ENCODE measurements at regions not wholly inside any gene's neighbourhood (a gene's known extent, or its start where the extent isn't known, plus 50 kb on each side); places are given as distances from the start of the nearest gene placed in this dataset.

DNA sequence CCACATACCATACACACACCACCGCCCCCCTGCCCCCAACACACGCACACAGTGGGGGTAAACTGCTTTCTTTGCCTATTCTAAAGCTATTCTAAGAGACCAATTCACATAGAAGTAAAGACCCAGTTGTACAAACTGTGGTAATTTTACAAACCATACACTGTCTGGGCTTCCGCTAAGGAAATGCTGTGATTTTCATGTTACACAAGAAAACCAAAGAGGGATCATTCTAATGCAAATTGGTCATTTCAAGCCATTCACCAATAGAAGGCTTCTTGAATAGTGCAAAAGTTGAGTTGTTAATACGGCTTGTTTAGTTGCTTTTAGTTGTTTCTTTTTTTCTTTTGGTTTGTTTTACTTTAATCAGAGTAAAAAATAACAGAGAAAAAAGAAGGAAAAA lies 202.8 kb downstream of the EFNB2 start:
- H3K27me3 Mint-ChIP-seq (ENCODE audit: low read depth) = no peaks in the 10 kb centered on the region
- H3K36me3 Mint-ChIP-seq = no peaks in the 10 kb centered on the region
- no peak overlapping the region for H3K27ac Mint-ChIP-seq
- peaks cover 4% of the 10 kb centered on the region for H3K4me1 Mint-ChIP-seq
- no peak for DNase-seq (ENCODE audit: low spot score in 2 of 2, unreplicated experiment in 2 of 2)
- no peak overlapping the region for H3K4me3 Mint-ChIP-seq
- H3K9me3 Mint-ChIP-seq = peaks cover 5% of the 10 kb centered on the region
- no peak for TF ChIP-seq CTCF (IDR thresholded peaks at IDR 0.05; ENCODE audit: unreplicated experiment)

- no peaks in the 10 kb centered on the region for H3K9me3 Mint-ChIP-seq
- no peaks in the 10 kb centered on the region for H3K27me3 Mint-ChIP-seq (ENCODE audit: low read depth)
- H3K36me3 Mint-ChIP-seq = no peaks in the 10 kb centered on the region
These were observed 204.3 kb downstream of the EFNB2 start for GRCh38 chr13:106331116-106331515.

DNA sequence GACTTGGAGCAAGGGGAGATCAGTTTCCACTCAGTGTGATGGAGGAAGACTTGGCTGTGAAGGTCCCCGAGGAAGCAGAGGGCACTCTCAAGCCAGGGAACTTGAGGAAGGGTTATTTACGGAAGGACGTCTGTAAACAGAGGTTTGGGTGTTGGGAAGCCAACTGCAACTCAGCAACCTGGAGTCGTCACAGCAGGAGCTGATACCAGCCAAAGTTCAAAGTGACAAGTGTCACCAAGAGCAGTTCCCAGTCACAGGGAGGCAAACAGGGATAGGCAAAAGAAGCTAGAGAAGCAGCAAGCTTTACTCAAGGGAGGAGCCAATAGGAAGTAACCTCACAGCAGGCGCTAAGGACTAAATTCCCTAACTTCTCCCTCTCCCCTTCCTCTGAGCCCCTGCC lies 205.5 kb downstream of the EFNB2 start:
- Mint-ChIP-seq H3K27me3 (ENCODE audit: low read depth) (no peaks in the 10 kb centered on the region), H3K36me3 (no peaks in the 10 kb centered on the region), H3K9me3 (no peaks in the 10 kb centered on the region), H3K27ac (no peak overlapping the region), H3K4me1 (peaks cover 4% of the 10 kb centered on the region), H3K4me3 (no peak overlapping the region)
- no peak for DNase-seq (ENCODE audit: low spot score in 2 of 2, unreplicated experiment in 2 of 2)
- no peak for TF ChIP-seq CTCF (IDR thresholded peaks at IDR 0.05; ENCODE audit: unreplicated experiment)

More at GRCh38 chr13:106331116-106331515, 204.3 kb downstream of the EFNB2 start:
- no peak for TF ChIP-seq CTCF (IDR thresholded peaks at IDR 0.05; ENCODE audit: unreplicated experiment)
- H3K4me1 Mint-ChIP-seq = peaks cover 4% of the 10 kb centered on the region
- DNase-seq (ENCODE audit: low spot score in 2 of 2, unreplicated experiment in 2 of 2) = no peak
- no peak overlapping the region for H3K27ac Mint-ChIP-seq
- no peak overlapping the region for H3K4me3 Mint-ChIP-seq

GRCh38 chr13:106326751-106327150 lies 208.7 kb downstream of the EFNB2 start:
- Mint-ChIP-seq H3K9me3 (peaks cover 25% of the 10 kb centered on the region), H3K27ac (no peak overlapping the region), H3K36me3 (peaks cover 13% of the 10 kb centered on the region), H3K27me3 (ENCODE audit: low read depth) (no peaks in the 10 kb centered on the region), H3K4me3 (no peak overlapping the region), H3K4me1 (peaks cover under 1% of the 10 kb centered on the region)
- DNase-seq (ENCODE audit: low spot score in 2 of 2, unreplicated experiment in 2 of 2) = no peak
- no peak for TF ChIP-seq CTCF (IDR thresholded peaks at IDR 0.05; ENCODE audit: unreplicated experiment)

DNA sequence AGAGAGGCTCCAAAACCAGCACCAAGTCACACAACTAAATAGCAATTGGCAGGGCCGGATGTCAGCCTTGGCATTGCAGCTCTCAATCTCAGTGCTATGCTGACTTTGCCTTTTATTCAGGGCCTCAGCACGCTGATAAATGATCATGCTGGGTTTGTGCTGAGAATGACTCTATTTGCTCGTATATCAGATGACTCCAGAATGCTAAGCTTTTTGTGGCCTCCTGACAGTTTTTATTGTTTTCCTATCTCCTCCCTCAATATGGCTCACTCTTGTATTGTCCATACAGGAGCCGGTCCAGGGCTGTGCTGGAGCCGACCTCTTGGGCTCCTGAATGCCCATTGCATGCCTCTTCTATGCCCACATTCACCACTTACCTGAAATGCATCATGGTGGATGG lies 211.0 kb downstream of the EFNB2 start:
- Mint-ChIP-seq H3K9me3 (peaks cover 35% of the 10 kb centered on the region), H3K4me1 (no peaks in the 10 kb centered on the region), H3K36me3 (peaks cover 13% of the 10 kb centered on the region), H3K27me3 (ENCODE audit: low read depth) (no peaks in the 10 kb centered on the region), H3K27ac (no peak overlapping the region), H3K4me3 (no peak overlapping the region)
- TF ChIP-seq CTCF (IDR thresholded peaks at IDR 0.05; ENCODE audit: unreplicated experiment) = no peak
- no peak for DNase-seq (ENCODE audit: low spot score in 2 of 2, unreplicated experiment in 2 of 2)

DNA sequence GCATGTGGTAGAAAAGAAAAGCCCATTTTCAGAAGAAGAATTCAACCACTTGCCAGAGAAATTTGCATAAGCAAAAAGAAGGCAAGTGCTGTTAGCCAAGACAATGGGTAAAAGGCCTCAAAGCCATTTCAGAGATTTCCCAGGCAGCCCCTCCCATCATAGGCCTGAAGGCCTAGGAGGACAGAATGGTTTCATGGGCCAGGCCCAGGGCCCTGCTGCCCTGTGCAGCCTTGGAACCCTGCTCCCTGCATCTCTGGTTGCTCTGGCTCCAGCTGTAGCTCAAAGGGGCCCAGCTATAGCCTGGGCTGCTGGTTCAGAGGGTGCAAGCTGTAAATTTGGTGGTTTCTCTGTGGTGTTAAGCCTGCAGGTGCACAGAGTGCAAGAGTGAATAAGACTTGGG lies 212.8 kb downstream of the EFNB2 start:
- peaks cover 13% of the 10 kb centered on the region for H3K36me3 Mint-ChIP-seq
- TF ChIP-seq CTCF (IDR thresholded peaks at IDR 0.05; ENCODE audit: unreplicated experiment) = no peak
- no peak for DNase-seq (ENCODE audit: low spot score in 2 of 2, unreplicated experiment in 2 of 2)
- no peak overlapping the region for H3K4me3 Mint-ChIP-seq
- H3K27ac Mint-ChIP-seq = no peak overlapping the region
- no peaks in the 10 kb centered on the region for H3K27me3 Mint-ChIP-seq (ENCODE audit: low read depth)
- peaks cover 2% of the 10 kb centered on the region for H3K4me1 Mint-ChIP-seq
- H3K9me3 Mint-ChIP-seq = peaks cover 35% of the 10 kb centered on the region
